GM23248 (cell line): ENCODE measurements at regions not wholly inside any gene's neighbourhood (a gene's known extent, or its start where the extent isn't known, plus 50 kb on each side); places are given as distances from the start of the nearest gene placed in this dataset.

ENCODE experiments used
- EZH2 ChIP-seq: fragments of 200-600 bp; sonication (generic); IDR thresholded peaks from 2 replicates; pipeline ENCODE4 v1.6.1; 2018; ENCODE audit warnings: antibody characterized with exemption, mild to moderate bottlenecking; ENCODE audit not compliant: insufficient read depth, poor library complexity, severe bottlenecking
- EZH2phosphoT487 ChIP-seq: fragments of 200-600 bp; sonication (generic); IDR thresholded peaks from 2 replicates; pipeline ENCODE4 v1.6.1; 2018; ENCODE audit warnings: antibody characterized with exemption, moderate library complexity, mild to moderate bottlenecking, low read depth; ENCODE audit not compliant: insufficient read depth

DNA sequence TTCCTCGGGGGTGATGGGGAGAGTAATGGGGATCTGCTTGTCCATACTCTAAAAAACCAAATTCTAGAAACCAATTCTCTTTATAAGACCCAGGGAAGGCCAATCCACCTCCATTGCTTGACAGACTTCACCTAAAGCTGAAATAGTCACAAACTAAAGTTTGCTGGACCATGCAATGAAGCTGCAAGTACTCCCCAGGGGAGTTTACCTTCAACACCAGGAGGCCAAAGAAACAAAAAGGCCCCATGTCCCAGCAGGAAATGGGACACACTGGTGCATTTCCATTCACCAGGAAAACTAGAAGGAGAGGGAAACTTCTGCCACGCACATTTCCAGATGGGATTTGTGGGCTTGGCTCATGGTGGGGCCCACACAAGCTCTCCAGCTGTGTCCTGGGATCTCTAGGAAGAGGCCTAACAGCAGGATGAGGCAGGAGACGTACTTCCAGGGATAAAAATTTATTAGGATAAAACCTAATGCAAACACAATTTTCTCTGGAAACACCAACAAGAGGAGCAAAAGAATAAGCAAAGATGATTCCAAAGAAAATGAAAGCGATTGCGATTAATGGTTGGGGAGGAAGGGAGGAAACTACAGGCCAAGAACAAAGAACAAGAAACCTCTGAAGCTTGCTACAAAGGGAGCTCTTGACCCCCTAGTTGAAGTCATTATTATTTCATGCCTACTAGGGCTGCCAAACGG lies 238.0 kb upstream of the LRTM1 start:
- no peak for TF ChIP-seq EZH2
- 0 out of 2 replicates have a peak, but pooled peaks have one; percentile 10 for TF ChIP-seq EZH2phosphoT487
